Fibroblast of upper back skin (primary cell): ENCODE measurements at regions not wholly inside any gene's neighbourhood (a gene's known extent, or its start where the extent isn't known, plus 50 kb on each side); places are given as distances from the start of the nearest gene placed in this dataset.
A peak's percentile ranks its signal among the peaks of the same experiment; 100 is the strongest.
"Not testable (repeated sequence)": the region's sequence is repeated elsewhere in the genome, so short reads cannot be mapped to it uniquely, and the experiment has no call there.

ENCODE experiments used
- DNase-seq: peaks from one replicate; pipeline ENCODE4 v3.0.0-alpha.2; 2013

- no peak for DNase-seq
Measured at GRCh38 chr2:228401065-228401912, 219.8 kb upstream of the SPHKAP start.

- peak; percentile 2 for DNase-seq
Measured at GRCh38 chr2:228387776-228388175, 206.3 kb upstream of the SPHKAP start.

GRCh38 chr2:228378696-228379425 is 197.4 kb upstream of the SPHKAP start:
- DNase-seq = no peak

GRCh38 chr2:228378233-228378632 is 196.7 kb upstream of the SPHKAP start:
- DNase-seq = no peak

- DNase-seq = no peak
Measured at GRCh38 chr2:228377533-228377932, 196.0 kb upstream of the SPHKAP start.

GRCh38 chr2:228374741-228375140 is 193.3 kb upstream of the SPHKAP start:
- no peak for DNase-seq

- DNase-seq = no peak
Measured at GRCh38 chr2:228373191-228373590, 191.7 kb upstream of the SPHKAP start.

GRCh38 chr2:228372212-228372611 is 190.7 kb upstream of the SPHKAP start:
- no peak for DNase-seq

- no peak for DNase-seq
Measured at GRCh38 chr2:228369400-228370031, 188.0 kb upstream of the SPHKAP start.

- DNase-seq = no peak
Measured at GRCh38 chr2:228367356-228367755, 185.9 kb upstream of the SPHKAP start.

GRCh38 chr2:228359473-228359872 is 178.0 kb upstream of the SPHKAP start:
- no peak for DNase-seq

- DNase-seq = no peak
Measured at GRCh38 chr2:228355897-228356296, 174.4 kb upstream of the SPHKAP start.

GRCh38 chr2:228352980-228353379 is 171.5 kb upstream of the SPHKAP start:
- not testable (repeated sequence) for DNase-seq

GRCh38 chr2:228352048-228352447 is 170.6 kb upstream of the SPHKAP start:
- no peak for DNase-seq

GRCh38 chr2:228348516-228349064 is 167.1 kb upstream of the SPHKAP start:
- DNase-seq = no peak

GRCh38 chr2:228344531-228344930 is 163.0 kb upstream of the SPHKAP start:
- DNase-seq = no peak

- no peak for DNase-seq
Measured at GRCh38 chr2:228339525-228339924, 158.0 kb upstream of the SPHKAP start.

- DNase-seq = no peak
Measured at GRCh38 chr2:228334180-228334579, 152.7 kb upstream of the SPHKAP start.

- DNase-seq = no peak
Measured at GRCh38 chr2:228329282-228329681, 147.8 kb upstream of the SPHKAP start.

GRCh38 chr2:228321015-228321414 is 139.5 kb upstream of the SPHKAP start:
- DNase-seq = no peak

GRCh38 chr2:228318218-228318617 is 136.7 kb upstream of the SPHKAP start:
- DNase-seq = peak; percentile 35

- no peak for DNase-seq
Measured at GRCh38 chr2:228312172-228312571, 130.7 kb upstream of the SPHKAP start.

- no peak for DNase-seq
Measured at GRCh38 chr2:228303960-228304359, 122.5 kb upstream of the SPHKAP start.
